GM21526 (cell line): ENCODE measurements at regions not wholly inside any gene's neighbourhood (a gene's known extent, or its start where the extent isn't known, plus 50 kb on each side); places are given as distances from the start of the nearest gene placed in this dataset.
"Not testable (repeated sequence)": the region's sequence is repeated elsewhere in the genome, so short reads cannot be mapped to it uniquely, and the experiment has no call there.

ENCODE experiments used
- ATAC-seq: cut with Tn5 transposase; IDR thresholded peaks from one replicate; pipeline ENCODE4 v1.9.1; 2021; ENCODE audit warnings: moderate library complexity; ENCODE audit not compliant: unreplicated experiment, low FRiP score

GRCh38 chr12:95358111-95359083 is 115.6 kb upstream of the METAP2 start:
- ATAC-seq: no peak

- no peak for ATAC-seq
Observed at GRCh38 chr12:95365912-95366311, 108.0 kb upstream of the METAP2 start.

- no peak for ATAC-seq
Observed at GRCh38 chr12:95368931-95369330, 105.0 kb upstream of the METAP2 start.

GRCh38 chr12:95371571-95371970 is 102.4 kb upstream of the METAP2 start:
- no peak for ATAC-seq

- ATAC-seq: not testable (repeated sequence)
Observed at GRCh38 chr12:95379481-95379880, 94.5 kb upstream of the METAP2 start.

- ATAC-seq: not testable (repeated sequence)
Observed at GRCh38 chr12:95380334-95380733, 93.6 kb upstream of the METAP2 start.

- no peak for ATAC-seq
Observed at GRCh38 chr12:95380997-95381786, 92.8 kb upstream of the METAP2 start.

- not testable (repeated sequence) for ATAC-seq
Observed at GRCh38 chr12:95383920-95384319, 90.0 kb upstream of the METAP2 start.

- no peak for ATAC-seq
Observed at GRCh38 chr12:95384785-95385184, 89.2 kb upstream of the METAP2 start.

- no peak for ATAC-seq
Observed at GRCh38 chr12:95385246-95386035, 88.5 kb upstream of the METAP2 start.

GRCh38 chr12:95386051-95386450 is 87.9 kb upstream of the METAP2 start:
- ATAC-seq: no peak

GRCh38 chr12:95388260-95388659 is 85.7 kb upstream of the METAP2 start:
- not testable (repeated sequence) for ATAC-seq

- ATAC-seq: peak; percentile 60
Observed at GRCh38 chr12:95390192-95390591, 83.8 kb upstream of the METAP2 start.

- ATAC-seq: peak; percentile 68
Observed at GRCh38 chr12:95390932-95391331, 83.0 kb upstream of the METAP2 start.

- no peak for ATAC-seq
Observed at GRCh38 chr12:95393191-95393790, 80.7 kb upstream of the METAP2 start.

- ATAC-seq: no peak
Observed at GRCh38 chr12:95395696-95396095, 78.3 kb upstream of the METAP2 start.

- ATAC-seq: no peak
Observed at GRCh38 chr12:95396849-95397468, 77.0 kb upstream of the METAP2 start.

- no peak for ATAC-seq
Observed at GRCh38 chr12:95397571-95397970, 76.4 kb upstream of the METAP2 start.

- no peak for ATAC-seq
Observed at GRCh38 chr12:95402096-95402495, 71.9 kb upstream of the METAP2 start.

- no peak for ATAC-seq
Observed at GRCh38 chr12:95408201-95408600, 65.8 kb upstream of the METAP2 start.
